Keratinocyte (primary cell): ENCODE measurements at regions not wholly inside any gene's neighbourhood (a gene's known extent, or its start where the extent isn't known, plus 50 kb on each side); places are given as distances from the start of the nearest gene placed in this dataset.

Source experiments
- DNase-seq: peaks from one replicate; pipeline ENCODE4 v3.0.0-alpha.2; 2011; ENCODE audit warnings: low read depth, missing footprints, low spot score
- FAIRE-seq: peaks from 2 replicates; lab custom pipeline; 2011; peaks lifted over from hg19 to GRCh38; lab: Jason Lieb, UNC
- H2AFZ ChIP-seq: 2 replicates; pipeline ENCODE4 v1.6.0; 2012; ENCODE audit warnings: low read length, control low read depth, inconsistent platforms; ENCODE audit not compliant: control insufficient read depth
- H3K27ac ChIP-seq: 2 replicates; pipeline ENCODE4 v1.5.1; 2011; ENCODE audit warnings: low read length; ENCODE audit not compliant: control insufficient read depth, insufficient read depth
- H3K27me3 ChIP-seq: 3 replicates; pipeline ENCODE4 v1.6.0; 2011; ENCODE audit warnings: low read length; ENCODE audit not compliant: control insufficient read depth, insufficient read depth; ENCODE audit errors: extremely low read depth
- H3K36me3 ChIP-seq, 2 experiments: 2 replicates in 1 of 2; 3 replicates in 1 of 2; pipeline ENCODE4 v1.5.1; 2011; ENCODE audit warnings: low read length in 2 of 2, mild to moderate bottlenecking in 1 of 2; ENCODE audit not compliant: control insufficient read depth in 2 of 2, insufficient read depth in 2 of 2; ENCODE audit errors: extremely low read depth in 1 of 2
- H3K4me1 ChIP-seq: 3 replicates; pipeline ENCODE4 v1.5.1; 2011; ENCODE audit warnings: low read length; ENCODE audit not compliant: control insufficient read depth, insufficient read depth; ENCODE audit errors: extremely low read depth
- H3K4me2 ChIP-seq: 3 replicates; pipeline ENCODE4 v1.6.0; 2011; ENCODE audit warnings: low read depth, low read length; ENCODE audit not compliant: control insufficient read depth, insufficient read depth; ENCODE audit errors: extremely low read depth
- H3K4me3 ChIP-seq, 3 experiments: fragments of 200-600 bp in 1 of 3; sonication (generic) in 1 of 3; 2 replicates in 2 of 3; 3 replicates in 1 of 3; pipeline ENCODE4 v1.5.1; 2011 to 2016; ENCODE audit warnings: low read length in 3 of 3, mild to moderate bottlenecking in 3 of 3, control low read depth in 2 of 3, inconsistent platforms in 1 of 3, low read depth in 1 of 3, mixed read lengths in 1 of 3, mixed run types in 1 of 3, moderate library complexity in 1 of 3; ENCODE audit not compliant: control insufficient read depth in 2 of 3, insufficient read depth in 2 of 3; ENCODE audit errors: extremely low read depth in 1 of 3
- H3K79me2 ChIP-seq: 2 replicates; pipeline ENCODE4 v1.6.0; 2012; ENCODE audit warnings: low read length; ENCODE audit not compliant: control insufficient read depth, insufficient read depth
- H3K9ac ChIP-seq: 3 replicates; pipeline ENCODE4 v1.6.0; 2011; ENCODE audit warnings: low read length; ENCODE audit not compliant: control insufficient read depth, insufficient read depth; ENCODE audit errors: extremely low read depth
- H3K9me1 ChIP-seq: 3 replicates; pipeline ENCODE4 v1.6.0; 2011; ENCODE audit warnings: low read length; ENCODE audit not compliant: control insufficient read depth, insufficient read depth; ENCODE audit errors: extremely low read depth
- H3K9me3 ChIP-seq: 2 replicates; pipeline ENCODE4 v1.5.1; 2012; ENCODE audit warnings: low read depth, low read length; ENCODE audit not compliant: control insufficient read depth
- H4K20me1 ChIP-seq: 3 replicates; pipeline ENCODE4 v1.6.0; 2011; ENCODE audit warnings: low read length; ENCODE audit not compliant: control insufficient read depth, insufficient read depth; ENCODE audit errors: extremely low read depth
- EZH2 ChIP-seq: IDR thresholded peaks from one replicate; pipeline ENCODE4 v1.6.1; 2012; ENCODE audit warnings: inconsistent platforms, mild to moderate bottlenecking, low read length, moderate library complexity
- dilution Hi-C: fragments of 300-500 bp; cut with MboI; formaldehyde crosslinking; loops from one replicate; pipeline ENCODE4 v1.7.0; 2020; ENCODE audit warnings: low sequenced_read_pairs; ENCODE audit not compliant: extremely low pct_ligation_motif_present
- TF ChIP-seq, protein P1 (sequence below), 3 experiments: IDR thresholded peaks in 1 of 3; conservative IDR thresholded peaks in 1 of 3; optimal IDR thresholded peaks in 1 of 3; 2 replicates in 2 of 3; 3 replicates in 1 of 3; pipeline versions ENCODE3 to v1.5.1; 2011; ENCODE audit warnings: low read length in 3 of 3, mild to moderate bottlenecking in 3 of 3, moderate library complexity in 2 of 3, control low read depth in 1 of 3, inconsistent platforms in 1 of 3; ENCODE audit not compliant: insufficient read depth in 2 of 3; ENCODE audit errors: extremely low read depth in 1 of 3

DNA sequence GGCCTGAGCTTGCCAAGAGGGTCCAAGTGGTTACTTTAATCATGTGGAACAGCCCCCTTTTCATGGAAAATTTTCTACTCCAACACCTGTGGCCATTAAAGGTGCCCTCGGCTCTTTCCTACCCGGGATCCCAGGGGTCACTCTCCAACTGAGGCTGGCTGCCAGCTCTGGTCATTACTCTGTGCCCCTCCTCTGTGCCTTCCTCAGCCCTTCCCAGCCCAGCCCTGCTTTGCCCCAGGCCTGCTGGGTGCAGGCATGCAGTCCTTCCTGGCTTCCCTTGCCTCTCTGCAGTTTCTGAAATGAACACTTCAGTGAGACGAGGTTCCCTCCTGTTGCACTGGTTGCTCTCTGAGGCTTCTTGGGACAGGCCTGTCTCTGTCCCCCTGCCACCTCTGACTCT lies 951.1 kb upstream of the ZNF722 start:
- Histone ChIP-seq H4K20me1 (no peaks in the 10 kb centered on the region), H3K9me1 (no peaks in the 10 kb centered on the region), H3K27ac (no peak overlapping the region), H3K4me1 (no peaks in the 10 kb centered on the region), H3K36me3 (no peaks in the 10 kb centered on the region), H3K9me3 (peaks cover 12% of the 10 kb centered on the region), H3K79me2 (no peaks in the 10 kb centered on the region), H3K4me2 (no peak overlapping the region), H3K27me3 (no peaks in the 10 kb centered on the region), H3K4me3 (no peak overlapping the region), H2AFZ (no peak overlapping the region), H3K9ac (no peak overlapping the region)
- FAIRE-seq (no peak), DNase-seq (no peak)
- dilution Hi-C loops = no loop called here
- no peak for TF ChIP-seq EZH2
- TF ChIP-seq, protein P1, sequence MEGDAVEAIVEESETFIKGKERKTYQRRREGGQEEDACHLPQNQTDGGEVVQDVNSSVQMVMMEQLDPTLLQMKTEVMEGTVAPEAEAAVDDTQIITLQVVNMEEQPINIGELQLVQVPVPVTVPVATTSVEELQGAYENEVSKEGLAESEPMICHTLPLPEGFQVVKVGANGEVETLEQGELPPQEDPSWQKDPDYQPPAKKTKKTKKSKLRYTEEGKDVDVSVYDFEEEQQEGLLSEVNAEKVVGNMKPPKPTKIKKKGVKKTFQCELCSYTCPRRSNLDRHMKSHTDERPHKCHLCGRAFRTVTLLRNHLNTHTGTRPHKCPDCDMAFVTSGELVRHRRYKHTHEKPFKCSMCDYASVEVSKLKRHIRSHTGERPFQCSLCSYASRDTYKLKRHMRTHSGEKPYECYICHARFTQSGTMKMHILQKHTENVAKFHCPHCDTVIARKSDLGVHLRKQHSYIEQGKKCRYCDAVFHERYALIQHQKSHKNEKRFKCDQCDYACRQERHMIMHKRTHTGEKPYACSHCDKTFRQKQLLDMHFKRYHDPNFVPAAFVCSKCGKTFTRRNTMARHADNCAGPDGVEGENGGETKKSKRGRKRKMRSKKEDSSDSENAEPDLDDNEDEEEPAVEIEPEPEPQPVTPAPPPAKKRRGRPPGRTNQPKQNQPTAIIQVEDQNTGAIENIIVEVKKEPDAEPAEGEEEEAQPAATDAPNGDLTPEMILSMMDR (optimal IDR thresholded peaks at IDR 0.05 in 1 of 3, IDR thresholded peaks at IDR 0.05 in 1 of 3, conservative IDR thresholded peaks at IDR 0.05 in 1 of 3; ENCODE audit: extremely low read depth in 1 of 3, insufficient read depth in 2 of 3, low read length in 3 of 3) = no peak

DNA sequence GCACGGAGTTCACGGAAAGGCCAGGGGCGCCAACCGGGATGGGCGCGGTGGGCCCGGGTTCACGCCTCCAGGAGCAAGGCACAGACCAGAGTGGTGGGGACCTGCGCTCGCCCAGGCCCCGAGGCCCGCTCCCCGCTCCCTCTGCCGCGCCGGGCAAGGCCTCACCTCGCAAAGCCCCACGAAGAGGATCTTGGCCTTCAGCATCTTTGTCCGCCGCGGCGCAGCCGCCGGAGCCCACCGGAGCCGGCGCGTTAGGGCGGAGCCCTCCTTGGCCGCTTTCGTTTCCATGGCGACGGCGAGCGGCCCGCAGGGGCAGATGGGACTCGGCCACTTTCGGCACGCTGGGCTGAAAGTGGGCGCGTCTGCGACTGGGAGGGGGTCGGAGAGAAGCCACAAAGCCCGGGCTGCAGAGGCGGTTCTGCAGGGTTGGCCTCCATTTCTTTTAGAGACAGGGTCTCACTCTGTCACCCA lies 944.4 kb upstream of the ZNF722 start:
- no peaks in the 10 kb centered on the region for H3K36me3 ChIP-seq
- H3K4me3 ChIP-seq = no peak overlapping the region
- dilution Hi-C loops = no loop called here
- peaks cover 8% of the 10 kb centered on the region for H3K9me3 ChIP-seq
- DNase-seq (no peak), FAIRE-seq (no peak)
- no peaks in the 10 kb centered on the region for H3K4me1 ChIP-seq
- no peaks in the 10 kb centered on the region for H4K20me1 ChIP-seq
- H3K4me2 ChIP-seq = no peak overlapping the region
- H3K79me2 ChIP-seq = no peaks in the 10 kb centered on the region
- H3K27me3 ChIP-seq = no peaks in the 10 kb centered on the region
- TF ChIP-seq EZH2 = no peak
- TF ChIP-seq, protein P1 (optimal IDR thresholded peaks at IDR 0.05 in 1 of 3, IDR thresholded peaks at IDR 0.05 in 1 of 3, conservative IDR thresholded peaks at IDR 0.05 in 1 of 3; ENCODE audit: extremely low read depth in 1 of 3, insufficient read depth in 2 of 3, low read length in 3 of 3) = no peak
- no peak overlapping the region for H3K9ac ChIP-seq
- H3K9me1 ChIP-seq = no peaks in the 10 kb centered on the region
- no peak overlapping the region for H2AFZ ChIP-seq
- no peak overlapping the region for H3K27ac ChIP-seq
